HG03103 (cell line): ENCODE measurements at regions not wholly inside any gene's neighbourhood (a gene's known extent, or its start where the extent isn't known, plus 50 kb on each side); places are given as distances from the start of the nearest gene placed in this dataset.
"Not testable (repeated sequence)": the region's sequence is repeated elsewhere in the genome, so short reads cannot be mapped to it uniquely, and the experiment has no call there.

Source experiments
- ATAC-seq: cut with Tn5 transposase; IDR thresholded peaks from one replicate; pipeline ENCODE4 v1.9.1; 2021; ENCODE audit warnings: low read depth; ENCODE audit not compliant: unreplicated experiment

GRCh38 chr7:26078437-26079336 lies 73.3 kb upstream of the NFE2L3 start:
- ATAC-seq = peak; percentile 61

- ATAC-seq = no peak
These were observed 70.4 kb upstream of the NFE2L3 start for GRCh38 chr7:26081638-26082037.

GRCh38 chr7:26083113-26083512 lies 68.9 kb upstream of the NFE2L3 start:
- no peak for ATAC-seq

- no peak for ATAC-seq
These were observed 67.6 kb upstream of the NFE2L3 start for GRCh38 chr7:26084418-26084817.

- ATAC-seq = no peak
These were observed 66.2 kb upstream of the NFE2L3 start for GRCh38 chr7:26085771-26086170.

- no peak for ATAC-seq
These were observed 64.5 kb upstream of the NFE2L3 start for GRCh38 chr7:26087321-26088091.

- not testable (repeated sequence) for ATAC-seq
These were observed 62.5 kb upstream of the NFE2L3 start for GRCh38 chr7:26089469-26089868.

- no peak for ATAC-seq
These were observed 61.0 kb upstream of the NFE2L3 start for GRCh38 chr7:26090927-26091519.

GRCh38 chr7:26091933-26092332 lies 60.1 kb upstream of the NFE2L3 start:
- no peak for ATAC-seq

- ATAC-seq = no peak
These were observed 59.0 kb upstream of the NFE2L3 start for GRCh38 chr7:26093023-26093422.

GRCh38 chr7:26096136-26096535 lies 55.9 kb upstream of the NFE2L3 start:
- ATAC-seq = no peak

GRCh38 chr7:26097837-26098668 lies 53.9 kb upstream of the NFE2L3 start:
- no peak for ATAC-seq

GRCh38 chr7:26099236-26099635 lies 52.8 kb upstream of the NFE2L3 start:
- no peak for ATAC-seq

GRCh38 chr7:26100406-26101339 lies 51.3 kb upstream of the NFE2L3 start:
- no peak for ATAC-seq

GRCh38 chr7:26101361-26102151 lies 50.4 kb upstream of the NFE2L3 start:
- no peak for ATAC-seq

GRCh38 chr7:26102176-26102575 lies 49.8 kb upstream of the NFE2L3 start:
- ATAC-seq = no peak
